Right cardiac atrium (tissue), 5 donors: ENCODE measurements at regions not wholly inside any gene's neighbourhood (a gene's known extent, or its start where the extent isn't known, plus 50 kb on each side); places are given as distances from the start of the nearest gene placed in this dataset.
A peak's percentile ranks its signal among the peaks of the same experiment; 100 is the strongest.

ENCODE experiments used
- ATAC-seq, 2 donors: fragments of 200-7000 bp; cut with Tn5 transposase; one replicate each; pipeline versions ENCODE4 v1.8.0 to v1.9.1; 2020; ENCODE audit warnings: moderate library complexity in 2 of 2, mild to moderate bottlenecking in 1 of 2
- DNase-seq, 3 donors: peaks; one replicate each; pipeline ENCODE4 v3.0.0-alpha.2; 2020
- H3K27ac ChIP-seq: one replicate; pipeline ENCODE4 v1.5.1; 2013; ENCODE audit warnings: mild to moderate bottlenecking, low read length, control low read depth, moderate library complexity
- H3K27me3 ChIP-seq: one replicate; pipeline ENCODE4 v1.6.1; 2013; ENCODE audit not compliant: control insufficient read depth, insufficient read depth
- H3K4me1 ChIP-seq: one replicate; pipeline ENCODE4 v1.6.1; 2013; ENCODE audit warnings: low read length; ENCODE audit not compliant: control insufficient read depth, insufficient read depth
- H3K4me3 ChIP-seq: one replicate; pipeline ENCODE4 v1.5.1; 2013; ENCODE audit warnings: low read length, control low read depth
- H3K9me3 ChIP-seq: one replicate; pipeline ENCODE4 v1.6.1; 2013; ENCODE audit warnings: low read length; ENCODE audit not compliant: control insufficient read depth
- WGBS: extraction: QIAGEN DNeasy Blood & Tissue Kit; methylation state at CpG from one replicate; pipeline ENCODE4 v1.1.7; 2013; 5-methylcytosine and 5-hydroxymethylcytosine counted together
- intact Hi-C, 4 donors: fragments of 100-400 bp; cut with DNase I; formaldehyde crosslinking; loops; one replicate each; pipeline versions ENCODE4 v1.11.0 to v1.14.0; 2022 to 2023
- donor health status: healthy with polysubstance abuse.
- donor health status: DM: no; HTN: yes; CAD: no.
- donor health status: DM: no; HTN: no; CAD: no.
- donor health status: DM: no; HTN: yes; CAD: no; lungs with severe emphysema.
- donor health status: DM: yes; HTN: yes; CAD: no.

DNA sequence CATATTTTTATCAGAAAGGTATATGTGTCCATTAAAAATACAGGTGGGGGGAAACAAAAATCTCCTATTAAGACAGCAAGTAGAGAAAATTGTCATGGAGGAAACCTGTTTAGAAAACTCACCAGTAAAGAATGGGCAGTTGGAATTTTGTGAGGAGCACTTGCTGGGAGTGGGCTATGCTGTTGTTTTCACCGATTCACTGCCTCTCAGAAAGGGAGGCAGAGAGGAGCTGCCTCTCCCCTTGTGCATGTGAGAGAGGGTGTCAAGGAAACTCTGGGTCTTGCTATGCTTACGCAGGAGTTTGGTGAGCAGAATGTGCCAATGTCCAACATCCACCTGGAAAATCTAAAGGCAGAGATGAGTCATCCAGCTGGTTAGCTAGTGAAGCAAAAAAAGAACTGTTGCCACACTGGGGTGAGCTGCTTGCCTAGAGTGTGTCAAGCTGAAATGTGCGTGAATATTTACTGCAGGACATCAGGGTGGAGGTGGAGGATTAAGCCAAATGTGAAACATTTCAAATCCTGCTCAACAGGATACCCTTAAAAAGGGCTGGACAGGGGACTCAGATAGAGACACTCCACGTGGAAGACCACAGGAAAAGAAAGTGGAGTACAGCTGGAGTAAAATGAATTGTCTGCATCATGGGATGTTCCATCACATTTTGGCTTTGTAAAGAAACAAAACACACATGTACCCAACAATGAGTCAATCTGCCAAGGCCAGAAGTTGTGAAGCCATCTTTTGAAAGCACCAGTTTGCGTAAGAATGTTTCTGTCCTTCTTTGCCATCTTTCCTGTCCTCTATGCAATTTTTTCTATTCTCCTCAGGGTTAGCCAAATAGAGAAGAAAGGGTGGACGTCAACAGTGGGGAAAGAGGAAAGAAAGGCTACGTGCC is 449.7 kb upstream of the MPDZ start:
- DNase-seq (no peak), ATAC-seq (peak in 1 of 2 donors; percentile 47)
- H3K4me1 ChIP-seq = peaks cover 2% of the 10 kb centered on the region
- H3K4me3 ChIP-seq = no peak overlapping the region
- intact Hi-C loops = no loop called here
- H3K27ac ChIP-seq = no peak overlapping the region
- no peaks in the 10 kb centered on the region for H3K9me3 ChIP-seq
- no peaks in the 10 kb centered on the region for H3K27me3 ChIP-seq
- WGBS = 84% methylated on average over 7 of the region's 7 CpGs

DNA sequence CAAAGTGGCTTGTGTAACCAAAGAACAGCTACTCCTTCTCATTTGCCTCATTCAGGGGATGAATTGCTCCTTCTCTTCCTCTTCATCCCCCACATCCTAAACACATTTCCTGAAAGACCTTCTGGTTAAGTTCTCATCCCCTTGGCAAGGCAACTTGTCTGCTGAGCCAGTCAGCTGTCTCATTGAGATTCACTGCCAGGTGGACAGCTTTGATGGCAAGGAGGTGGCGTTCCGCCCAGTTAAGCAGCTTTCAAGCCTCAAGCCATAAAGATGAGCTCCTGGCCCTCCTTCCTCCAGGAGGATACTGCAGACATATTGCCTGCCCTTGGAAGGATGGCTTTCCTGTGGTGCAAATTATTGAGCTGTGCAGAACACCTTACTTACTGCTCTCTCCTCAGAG is 448.6 kb upstream of the MPDZ start:
- ATAC-seq (no peak), DNase-seq (peak in 1 of 3 donors; percentile 54)
- intact Hi-C loops = no loop called here
- Histone ChIP-seq H3K27me3 (no peaks in the 10 kb centered on the region), H3K9me3 (no peaks in the 10 kb centered on the region), H3K27ac (no peak overlapping the region), H3K4me1 (peaks cover 2% of the 10 kb centered on the region), H3K4me3 (no peak overlapping the region)
- 63% methylated on average over 2 of the region's 2 CpGs for WGBS

DNA sequence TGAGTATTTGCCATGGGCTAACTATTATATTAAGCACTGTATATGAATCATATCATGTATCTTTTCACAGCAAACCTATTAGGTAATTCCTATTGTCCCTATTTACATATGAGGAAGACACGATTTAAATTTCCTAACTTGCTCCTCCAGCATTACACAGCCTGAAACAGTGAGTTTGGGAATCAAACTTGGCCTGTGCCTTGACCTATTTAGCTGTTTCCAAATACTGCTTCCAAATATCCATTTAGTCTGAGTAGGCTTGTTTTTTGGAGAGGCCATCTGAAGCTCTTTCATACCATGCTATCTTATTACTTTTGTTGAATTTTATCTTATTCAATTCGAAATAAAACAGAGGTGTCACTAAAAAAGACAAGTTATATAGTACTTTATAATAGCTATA is 447.3 kb upstream of the MPDZ start:
- no peaks in the 10 kb centered on the region for H3K27me3 ChIP-seq
- intact Hi-C loops = no loop called here
- no peaks in the 10 kb centered on the region for H3K9me3 ChIP-seq
- peaks cover 2% of the 10 kb centered on the region for H3K4me1 ChIP-seq
- DNase-seq = no peak
- ATAC-seq = peak; percentile 51 to 76
- H3K4me3 ChIP-seq = no peak overlapping the region
- 62% methylated on average over 2 of the region's 2 CpGs for WGBS
- H3K27ac ChIP-seq = no peak overlapping the region

DNA sequence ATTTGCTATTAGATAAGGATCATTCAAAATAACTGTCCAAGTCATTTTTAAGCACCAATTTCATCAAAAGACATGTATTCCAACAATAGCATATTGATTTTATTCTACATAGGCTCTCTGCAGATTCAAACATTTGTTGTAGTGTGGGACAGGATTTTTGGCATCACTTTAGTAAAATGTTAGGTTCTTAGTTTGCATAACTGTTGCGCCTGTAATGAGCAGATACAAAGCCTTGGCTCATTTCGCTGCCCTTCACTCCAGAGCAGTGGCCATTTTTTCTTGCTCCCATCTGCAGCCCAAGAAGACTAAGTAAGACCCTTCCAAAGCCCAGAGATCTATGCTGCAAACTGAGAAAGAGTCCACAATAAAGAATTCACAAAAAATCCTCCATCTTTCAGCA is 446.0 kb upstream of the MPDZ start:
- 89% methylated on average over 2 of the region's 2 CpGs for WGBS
- H3K27ac ChIP-seq = no peak overlapping the region
- intact Hi-C loops = no loop called here
- peaks cover 2% of the 10 kb centered on the region for H3K4me1 ChIP-seq
- ATAC-seq (no peak), DNase-seq (no peak)
- H3K9me3 ChIP-seq = no peaks in the 10 kb centered on the region
- no peak overlapping the region for H3K4me3 ChIP-seq
- H3K27me3 ChIP-seq = no peaks in the 10 kb centered on the region

- no peak for ATAC-seq
These were observed 442.2 kb upstream of the MPDZ start for GRCh38 chr9:13721481-13722235.

GRCh38 chr9:13719981-13720676 is 440.6 kb upstream of the MPDZ start:
- 63% methylated on average over 6 of the region's 6 CpGs for WGBS
- H3K27ac ChIP-seq = peak overlapping the region; percentile 43
- ATAC-seq = peak in 1 of 2 donors; percentile 28
- peak in 1 of 3 donors; percentile 56 for DNase-seq
- intact Hi-C loops = no loop called here
- no peaks in the 10 kb centered on the region for H3K9me3 ChIP-seq
- H3K27me3 ChIP-seq = no peaks in the 10 kb centered on the region
- H3K4me3 ChIP-seq = no peak overlapping the region
- peaks cover 6% of the 10 kb centered on the region for H3K4me1 ChIP-seq

More at GRCh38 chr9:13721481-13722235, 442.2 kb upstream of the MPDZ start:
- 84% methylated on average over 1 of the region's 1 CpG for WGBS
- Histone ChIP-seq H3K4me3 (no peak overlapping the region), H3K4me1 (peaks cover 3% of the 10 kb centered on the region), H3K27ac (no peak overlapping the region), H3K9me3 (no peaks in the 10 kb centered on the region), H3K27me3 (no peaks in the 10 kb centered on the region)
- no peak for DNase-seq
- intact Hi-C loops = no loop called here

- intact Hi-C loops = no loop called here
- WGBS = 67% methylated on average over 1 of the region's 1 CpG
- no peaks in the 10 kb centered on the region for H3K9me3 ChIP-seq
- H3K27me3 ChIP-seq = no peaks in the 10 kb centered on the region
- no peak overlapping the region for H3K27ac ChIP-seq
- no peak for DNase-seq
- H3K4me3 ChIP-seq = no peak overlapping the region
- no peak for ATAC-seq
- H3K4me1 ChIP-seq = peaks cover 6% of the 10 kb centered on the region
These were observed 440.0 kb upstream of the MPDZ start for GRCh38 chr9:13719446-13719845.

- Histone ChIP-seq H3K27me3 (no peaks in the 10 kb centered on the region), H3K4me3 (no peak overlapping the region), H3K4me1 (peaks cover 6% of the 10 kb centered on the region), H3K27ac (no peak overlapping the region), H3K9me3 (no peaks in the 10 kb centered on the region)
- intact Hi-C loops = no loop called here
- ATAC-seq = no peak
- DNase-seq = no peak
- WGBS = 97% methylated on average over 5 of the region's 5 CpGs
These were observed 439.0 kb upstream of the MPDZ start for GRCh38 chr9:13718539-13718938.

- H3K27ac ChIP-seq = no peak overlapping the region
- intact Hi-C loops = no loop called here
- H3K27me3 ChIP-seq = no peaks in the 10 kb centered on the region
- 82% methylated on average over 4 of the region's 4 CpGs for WGBS
- no peak for DNase-seq
- ATAC-seq = no peak
- H3K9me3 ChIP-seq = no peaks in the 10 kb centered on the region
- H3K4me1 ChIP-seq = peaks cover 6% of the 10 kb centered on the region
- H3K4me3 ChIP-seq = no peak overlapping the region
These were observed 438.6 kb upstream of the MPDZ start for GRCh38 chr9:13718086-13718485.

DNA sequence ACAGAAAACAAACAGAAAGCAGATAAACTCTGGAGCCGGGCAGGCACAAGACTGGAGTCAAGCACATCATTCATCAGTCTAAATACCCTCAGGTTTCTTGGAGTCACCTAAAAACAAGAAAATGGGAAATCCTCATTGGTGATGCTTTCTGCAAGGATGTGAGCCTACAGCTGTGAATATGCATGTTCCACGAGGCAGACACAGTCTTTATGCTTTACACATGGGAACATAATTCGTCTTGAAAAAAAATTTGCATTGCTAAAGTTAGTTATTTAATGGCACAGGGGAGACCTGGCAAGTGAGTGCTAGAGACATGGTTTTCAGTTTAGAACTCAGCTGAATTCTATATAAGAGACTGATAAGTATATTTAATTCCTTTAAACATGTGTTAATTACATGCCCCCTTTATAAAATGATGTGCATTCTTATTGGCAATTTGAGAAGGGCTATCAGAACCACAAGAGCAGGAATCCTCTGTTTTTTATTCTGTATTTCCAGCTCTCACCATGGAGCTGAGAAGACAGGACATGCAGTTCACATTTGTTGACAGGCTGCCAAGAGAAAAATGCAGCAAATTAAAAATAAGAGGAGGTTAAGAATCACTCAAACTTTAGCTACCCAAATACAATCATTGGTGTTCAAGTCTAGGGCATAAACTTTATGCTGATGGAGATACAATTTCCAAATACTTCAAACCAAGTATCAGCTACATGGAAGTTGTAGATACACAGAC is 438.0 kb upstream of the MPDZ start:
- intact Hi-C loops = no loop called here
- no peaks in the 10 kb centered on the region for H3K9me3 ChIP-seq
- H3K4me3 ChIP-seq = no peak overlapping the region
- WGBS = 37% methylated on average over 3 of the region's 3 CpGs
- DNase-seq = no peak
- no peaks in the 10 kb centered on the region for H3K27me3 ChIP-seq
- peak in 1 of 2 donors; percentile 33 for ATAC-seq
- H3K27ac ChIP-seq = no peak overlapping the region
- H3K4me1 ChIP-seq = peaks cover 6% of the 10 kb centered on the region
